Inflammatory macrophage treated with lipopolysaccharide for 4 hours (primary cell): ENCODE measurements at regions not wholly inside any gene's neighbourhood (a gene's known extent, or its start where the extent isn't known, plus 50 kb on each side); places are given as distances from the start of the nearest gene placed in this dataset.
"Not testable (repeated sequence)": the region's sequence is repeated elsewhere in the genome, so short reads cannot be mapped to it uniquely, and the experiment has no call there.

Source experiments
- DNase-seq: peaks from one replicate; pipeline ENCODE4 v3.0.0-alpha.2; 2020

DNA sequence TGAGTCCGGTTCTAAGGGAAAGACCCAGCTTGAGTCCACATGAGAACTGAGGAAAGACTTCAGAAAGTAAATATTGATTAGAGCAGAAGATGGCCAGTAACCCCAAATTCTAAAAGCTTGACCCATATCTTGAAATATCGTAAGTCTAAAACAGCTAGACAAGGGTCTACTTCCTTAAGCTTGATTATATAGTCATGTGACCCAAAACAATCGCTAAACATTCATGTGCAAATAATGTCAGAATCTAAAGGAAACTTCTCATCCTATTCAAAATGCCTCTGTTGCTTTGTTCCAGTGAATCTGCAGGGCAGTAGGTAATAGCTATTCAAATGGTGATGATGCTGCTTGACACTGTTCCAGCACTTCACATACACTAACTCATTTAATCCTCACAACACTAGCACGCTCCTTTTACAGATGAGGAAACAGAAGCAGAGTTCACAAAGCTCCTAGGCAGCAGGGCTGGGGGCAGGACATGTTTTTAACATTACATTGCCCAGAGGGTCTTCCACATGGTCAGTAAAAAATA lies 52.6 kb downstream of the TCF20 start:
- no peak for DNase-seq

- DNase-seq: no peak
Measured at GRCh38 chr22:42217019-42217751, 53.3 kb downstream of the TCF20 start.

- DNase-seq: no peak
Measured at GRCh38 chr22:42214633-42215415, 55.6 kb downstream of the TCF20 start.

GRCh38 chr22:42208362-42208761 lies 62.1 kb downstream of the TCF20 start:
- DNase-seq: no peak

GRCh38 chr22:42207918-42208317 lies 62.5 kb downstream of the TCF20 start:
- DNase-seq: peak; percentile 13

- DNase-seq: no peak
Measured at GRCh38 chr22:42203609-42204008, 66.8 kb downstream of the TCF20 start.

- DNase-seq: peak; percentile 38
Measured at GRCh38 chr22:42202669-42203068, 67.8 kb downstream of the TCF20 start.

- DNase-seq: peak; percentile 30
Measured at GRCh38 chr22:42202048-42202447, 68.4 kb downstream of the TCF20 start.

GRCh38 chr22:42199025-42199424 lies 68.4 kb upstream of the CYP2D6 start:
- DNase-seq: no peak

- DNase-seq: no peak
Measured at GRCh38 chr22:42198226-42198625, 67.6 kb upstream of the CYP2D6 start.

DNA sequence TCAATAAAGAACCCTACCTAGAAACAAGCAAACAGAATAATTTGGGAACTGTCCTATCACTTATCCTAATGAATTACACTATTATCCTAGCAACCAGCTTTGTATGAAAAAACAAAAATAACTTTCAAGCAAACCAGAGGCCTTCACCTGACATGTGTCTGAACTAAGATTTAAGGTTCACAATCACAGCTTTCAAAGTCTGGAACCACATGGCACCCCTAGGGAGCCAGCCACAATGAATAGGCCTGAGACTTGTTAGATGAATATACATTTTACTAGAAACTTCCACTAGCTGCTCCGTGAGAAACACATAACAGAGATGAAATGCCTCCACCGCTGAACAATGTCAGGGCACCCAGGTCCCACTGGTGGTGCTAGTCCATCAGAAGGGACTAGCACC lies 65.8 kb upstream of the CYP2D6 start:
- no peak for DNase-seq

DNA sequence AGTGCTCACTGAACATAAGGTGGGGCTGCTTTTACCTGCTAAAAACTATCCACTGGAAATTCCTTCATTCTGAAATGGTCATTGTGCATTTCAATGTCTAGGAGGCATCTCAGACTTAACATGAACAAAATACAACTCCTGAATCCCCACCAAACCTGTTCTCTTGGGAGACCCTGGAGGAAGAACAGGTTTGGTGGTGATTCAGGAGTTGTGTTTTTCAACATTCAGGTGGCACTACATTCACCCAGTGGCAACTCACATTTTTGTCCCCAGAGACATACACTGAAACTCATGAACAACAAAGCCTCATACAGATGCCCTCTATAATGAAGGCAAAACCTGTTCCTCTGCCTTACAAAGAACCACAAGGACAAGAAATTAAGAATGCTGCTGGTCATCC lies 64.3 kb upstream of the CYP2D6 start:
- no peak for DNase-seq

DNA sequence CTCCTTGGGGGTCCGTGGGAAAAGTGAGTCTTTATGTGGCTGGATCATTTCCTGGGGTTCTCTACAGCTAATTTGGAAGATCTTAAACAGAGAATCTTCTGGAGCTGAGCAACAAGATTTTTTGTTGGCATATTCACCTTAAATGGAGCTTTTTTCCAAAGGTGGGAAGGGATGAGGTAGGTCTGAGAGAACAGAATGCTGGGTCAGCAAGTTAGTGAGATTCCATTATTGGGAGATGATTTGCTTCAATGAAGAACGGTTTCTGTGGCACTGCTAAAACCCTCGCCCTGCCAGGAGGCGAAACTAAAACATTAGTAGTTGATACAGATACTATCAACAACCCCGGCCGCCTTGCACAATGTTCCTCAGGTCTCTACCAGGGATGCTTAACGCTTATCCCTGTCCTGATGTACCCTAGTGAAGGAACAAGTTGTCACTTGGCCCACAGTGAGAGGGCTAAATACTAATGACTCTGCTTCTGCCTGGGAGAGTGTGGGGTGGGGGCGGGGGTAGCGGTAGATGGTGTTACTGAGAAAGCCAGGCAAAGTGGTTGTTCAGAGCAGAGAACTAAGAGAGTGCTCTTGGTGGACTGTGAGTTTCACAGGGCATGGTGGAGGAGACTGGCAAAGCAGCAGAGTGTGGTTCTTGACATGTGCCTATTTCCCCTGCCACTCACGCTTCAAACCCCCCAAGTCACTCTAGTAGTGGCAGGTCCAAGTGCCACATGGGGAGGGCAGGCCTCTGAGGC lies 63.7 kb upstream of the CYP2D6 start:
- DNase-seq: no peak

- no peak for DNase-seq
Measured at GRCh38 chr22:42192547-42192946, 61.9 kb upstream of the CYP2D6 start.

GRCh38 chr22:42190274-42190673 lies 59.7 kb upstream of the CYP2D6 start:
- no peak for DNase-seq

DNA sequence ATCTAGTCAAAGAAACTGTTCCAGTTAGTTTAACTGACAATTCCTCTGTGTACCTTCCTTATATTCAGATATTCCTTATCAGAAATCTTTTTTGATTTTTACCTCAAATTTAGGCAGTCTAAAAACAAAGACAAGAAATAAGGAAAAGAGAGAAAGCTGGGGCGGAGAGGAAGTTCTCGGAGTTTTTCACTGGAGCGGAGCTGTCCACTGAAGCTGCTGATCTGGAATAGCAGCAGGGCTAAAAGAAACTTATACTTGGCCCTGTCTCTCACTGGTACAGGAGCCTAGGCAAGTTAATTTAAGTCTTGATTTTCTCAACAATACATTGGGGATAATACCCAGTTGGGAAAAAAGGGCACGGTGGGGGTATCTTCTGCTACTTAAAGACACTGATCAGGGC lies 59.2 kb upstream of the CYP2D6 start:
- DNase-seq: no peak

- DNase-seq: no peak
Measured at GRCh38 chr22:42188808-42189447, 58.3 kb upstream of the CYP2D6 start.

- DNase-seq: no peak
Measured at GRCh38 chr22:42187646-42188045, 57.0 kb upstream of the CYP2D6 start.

DNA sequence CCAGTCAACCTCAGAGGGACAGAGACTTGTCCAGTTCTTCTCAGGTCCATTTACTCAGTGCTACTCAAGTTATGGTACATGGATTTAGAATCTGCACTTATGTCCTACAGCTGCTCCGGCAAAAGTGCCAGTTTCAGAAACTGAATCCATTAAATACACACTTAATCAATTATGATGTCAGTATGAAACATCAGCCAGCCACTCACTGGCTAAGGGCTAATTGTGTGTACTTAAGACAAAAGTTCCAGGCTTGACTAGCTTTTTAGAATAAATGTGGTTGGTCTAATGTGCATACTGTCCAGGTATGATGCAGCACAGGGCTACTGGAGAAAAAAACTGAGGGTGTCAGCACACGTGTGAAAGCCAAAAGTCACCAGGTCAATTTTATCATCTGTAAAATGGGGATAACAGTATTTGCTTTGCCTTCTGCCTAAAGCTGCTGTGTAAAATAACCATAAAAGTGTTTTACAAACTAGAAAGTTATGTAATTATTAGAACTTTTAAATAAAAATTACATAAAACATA lies 55.4 kb upstream of the CYP2D6 start:
- no peak for DNase-seq

DNA sequence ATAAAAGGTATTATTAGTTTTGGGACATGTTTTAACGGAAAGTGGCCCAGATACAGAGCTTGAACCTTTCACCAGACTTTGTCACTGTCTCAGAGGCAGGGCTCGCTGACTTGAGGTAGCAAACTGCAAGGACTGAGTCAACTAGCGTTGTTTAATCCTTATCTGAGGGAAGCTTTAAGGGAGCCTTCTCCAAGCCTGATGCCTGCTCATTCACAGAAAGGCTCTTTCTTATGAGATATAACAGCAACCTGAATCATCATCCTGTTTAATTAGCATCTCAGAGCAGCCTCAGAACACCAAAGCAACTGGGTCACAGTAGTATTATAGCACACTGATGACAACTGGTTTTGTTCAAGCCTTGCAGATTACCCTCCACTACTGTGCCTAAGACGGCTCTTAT lies 54.2 kb upstream of the CYP2D6 start:
- DNase-seq: no peak

DNA sequence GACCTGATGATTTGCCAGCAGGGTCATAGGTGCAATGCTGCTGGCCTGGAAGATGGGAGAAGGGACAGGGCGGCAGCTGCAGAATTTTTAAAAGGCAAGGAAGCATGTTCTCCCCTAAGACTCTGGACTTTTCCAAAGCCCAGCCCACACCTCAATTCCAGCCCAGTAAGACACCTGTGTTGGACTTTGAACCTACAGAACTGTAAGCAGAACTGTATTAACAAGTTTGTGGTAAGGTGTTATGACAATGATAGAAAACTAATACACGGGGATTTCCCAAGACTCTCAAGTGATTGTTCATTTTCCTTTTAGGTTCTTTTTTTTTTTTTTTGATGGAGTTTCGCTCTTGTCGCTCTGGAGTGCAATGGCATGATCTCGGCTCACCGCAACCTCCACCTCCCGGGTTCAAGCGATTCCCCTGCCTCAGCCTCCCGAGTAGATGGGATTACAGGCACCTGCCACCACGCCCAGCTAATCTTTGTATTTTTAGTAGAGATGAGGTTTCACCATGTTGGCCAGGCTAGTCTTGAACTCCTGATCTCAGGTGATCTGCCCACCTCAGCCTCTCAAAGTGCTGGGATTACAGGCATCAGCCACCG lies 53.0 kb upstream of the CYP2D6 start:
- DNase-seq: not testable (repeated sequence)

GRCh38 chr22:42180349-42180842 lies 49.8 kb upstream of the CYP2D6 start:
- DNase-seq: no peak
